Suprapubic skin (tissue), 3 donors: ENCODE measurements at regions not wholly inside any gene's neighbourhood (a gene's known extent, or its start where the extent isn't known, plus 50 kb on each side); places are given as distances from the start of the nearest gene placed in this dataset.

Experiments used
- CTCF ChIP-seq, 2 donors: fragments of 200-600 bp in 1 of 2; fragments of 450-650 bp in 1 of 2; sonication (generic) in 1 of 2; IDR thresholded peaks; one replicate each; pipeline ENCODE4 v1.5.1; 2016 to 2019; ENCODE audit warnings: antibody characterized with exemption in 2 of 2, mild to moderate bottlenecking in 1 of 2, moderate library complexity in 1 of 2
- POLR2A ChIP-seq, 2 donors: fragments of 450-650 bp; IDR thresholded peaks; one replicate each; pipeline ENCODE4 v1.6.1; 2017; ENCODE audit warnings: antibody characterized with exemption in 2 of 2, mild to moderate bottlenecking in 2 of 2, moderate library complexity in 2 of 2

- no peak for TF ChIP-seq CTCF (IDR thresholded peaks at IDR 0.05)
- no peak for TF ChIP-seq POLR2A (IDR thresholded peaks at IDR 0.05)
Measured at GRCh38 chr1:4113897-4114296, 213.8 kb upstream of the C1orf174 start.
